ENCODE measurements at regions not wholly inside any gene's neighbourhood (a gene's known extent, or its start where the extent isn't known, plus 50 kb on each side); places are given as distances from the start of the nearest gene placed in this dataset.

- Histone ChIP-seq H3K9me3 (no peaks in the 10 kb centered on the region), H3K27me3 (no peaks in the 10 kb centered on the region), H3K4me3 (no peak overlapping the region), H3K36me3 (no peaks in the 10 kb centered on the region)
- no peak for DNase-seq
Observed at GRCh38 chr20:6644813-6645628, 122.5 kb upstream of the BMP2 start.

- no peaks in the 10 kb centered on the region for H3K36me3 ChIP-seq
Observed at GRCh38 chr20:6641012-6641411, 126.5 kb upstream of the BMP2 start.

DNA sequence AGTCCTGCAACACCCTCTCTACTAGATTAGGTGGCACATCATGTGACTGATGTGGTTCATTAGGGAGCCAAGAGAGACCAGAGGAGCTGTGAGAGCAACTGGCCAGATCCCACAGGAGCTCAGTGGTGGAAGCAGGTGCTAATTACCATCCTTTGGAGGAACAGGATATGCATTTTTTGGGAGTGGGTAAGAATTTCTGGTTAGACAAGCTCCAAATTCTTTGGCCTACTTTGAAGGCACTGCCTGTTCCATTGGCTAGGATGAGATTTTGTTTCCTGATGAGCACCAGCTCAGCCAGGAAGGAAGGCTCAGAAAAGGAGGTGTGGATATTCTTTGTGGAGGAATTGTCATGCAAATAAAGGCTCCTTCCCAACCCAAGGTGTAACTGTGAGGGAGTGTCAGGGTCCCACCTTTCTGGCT is 130.3 kb upstream of the BMP2 start:
- no peaks in the 10 kb centered on the region for H3K9me3 ChIP-seq
- no peak for DNase-seq
- H3K4me3 ChIP-seq = no peak overlapping the region
- no peaks in the 10 kb centered on the region for H3K36me3 ChIP-seq
- H3K27me3 ChIP-seq = no peaks in the 10 kb centered on the region

More at GRCh38 chr20:6641012-6641411, 126.5 kb upstream of the BMP2 start:
- Histone ChIP-seq H3K27me3 (no peaks in the 10 kb centered on the region), H3K4me3 (no peak overlapping the region), H3K9me3 (no peaks in the 10 kb centered on the region)
- DNase-seq = no peak

DNA sequence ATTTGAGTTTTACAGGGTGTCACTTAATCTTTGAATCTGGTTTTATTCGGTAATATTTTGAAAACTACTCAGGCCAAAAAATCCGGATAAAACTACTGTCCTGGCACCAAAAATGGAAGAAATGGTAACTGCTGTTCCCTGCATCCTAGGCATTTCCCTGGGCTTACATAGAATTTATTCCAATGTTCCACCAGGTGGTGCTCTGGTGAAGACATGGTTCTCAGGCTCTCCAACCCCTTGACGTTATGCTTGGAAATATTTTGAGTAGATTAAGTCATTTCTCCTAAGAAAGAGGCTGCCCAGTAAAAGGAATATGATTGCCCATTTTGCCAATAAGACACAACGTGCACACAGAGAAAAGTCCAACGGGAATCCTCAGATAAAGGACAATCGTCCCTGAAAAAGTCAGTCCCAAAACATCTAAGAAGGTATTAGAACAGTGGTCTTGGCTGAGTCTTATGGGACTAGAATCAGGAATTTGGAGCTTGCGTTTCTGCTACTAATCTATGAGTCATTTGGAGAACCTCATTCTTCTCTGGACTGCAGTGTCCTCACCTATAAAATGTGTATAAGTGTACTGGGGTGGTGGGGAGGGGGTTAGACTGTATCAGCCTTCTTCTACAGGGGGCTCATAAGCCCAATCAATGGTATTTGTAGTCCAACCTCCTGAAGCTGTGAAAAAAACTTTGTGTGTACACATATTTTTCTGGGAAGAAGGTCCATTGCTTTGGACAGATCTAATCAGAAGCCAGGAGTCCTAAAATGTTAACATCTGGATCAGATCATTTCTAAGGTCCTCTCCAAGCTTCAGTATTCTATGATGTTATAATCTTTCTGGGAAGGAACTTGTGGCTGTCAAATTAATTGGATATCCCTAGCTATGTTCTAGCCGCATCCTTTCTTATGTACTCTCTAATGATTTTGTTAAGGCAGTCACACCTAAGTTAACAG is 131.0 kb upstream of the BMP2 start:
- no peaks in the 10 kb centered on the region for H3K36me3 ChIP-seq
- peak; percentile 26 for DNase-seq
- H3K27me3 ChIP-seq = no peaks in the 10 kb centered on the region
- no peak overlapping the region for H3K4me3 ChIP-seq
- H3K9me3 ChIP-seq = no peaks in the 10 kb centered on the region

DNA sequence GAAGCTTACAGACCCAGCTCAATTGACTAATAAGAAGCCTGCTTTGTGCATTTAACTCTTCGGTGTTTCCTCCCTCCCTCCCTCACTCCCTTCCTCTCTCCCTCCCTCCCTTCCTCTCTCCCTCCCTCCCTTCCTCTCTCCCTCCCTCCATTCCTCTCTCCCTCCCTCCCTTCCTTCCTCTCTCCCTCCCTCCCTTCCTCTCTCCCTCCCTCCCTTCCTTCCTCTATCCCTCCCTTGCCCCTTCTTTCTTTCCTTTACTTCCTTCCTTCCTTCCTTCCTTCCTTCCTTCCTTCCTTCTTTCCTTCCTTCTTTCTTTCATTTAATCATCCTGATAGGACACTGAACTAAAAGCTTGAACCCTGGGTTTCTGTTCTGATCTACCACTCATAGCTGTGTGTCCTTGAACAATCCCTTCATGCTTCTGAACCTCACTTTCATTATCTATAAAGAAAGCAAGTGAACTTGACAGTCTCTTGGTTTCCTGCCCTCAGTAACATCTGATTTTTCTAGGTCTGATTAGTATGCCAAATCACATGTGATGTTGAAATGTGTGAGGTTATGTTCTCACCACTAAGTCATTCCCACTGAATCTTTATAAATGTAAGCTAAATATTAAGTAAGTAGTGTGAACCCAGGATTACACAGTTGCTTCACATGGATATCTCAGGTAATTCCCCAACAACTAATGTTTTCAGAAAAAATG is 132.3 kb upstream of the BMP2 start:
- no peak for DNase-seq
- H3K4me3 ChIP-seq = no peak overlapping the region
- H3K27me3 ChIP-seq = no peaks in the 10 kb centered on the region
- H3K36me3 ChIP-seq = no peaks in the 10 kb centered on the region
- no peaks in the 10 kb centered on the region for H3K9me3 ChIP-seq

GRCh38 chr20:6632187-6632586 is 135.3 kb upstream of the BMP2 start:
- H3K9me3 ChIP-seq = no peaks in the 10 kb centered on the region
- no peak for DNase-seq

DNA sequence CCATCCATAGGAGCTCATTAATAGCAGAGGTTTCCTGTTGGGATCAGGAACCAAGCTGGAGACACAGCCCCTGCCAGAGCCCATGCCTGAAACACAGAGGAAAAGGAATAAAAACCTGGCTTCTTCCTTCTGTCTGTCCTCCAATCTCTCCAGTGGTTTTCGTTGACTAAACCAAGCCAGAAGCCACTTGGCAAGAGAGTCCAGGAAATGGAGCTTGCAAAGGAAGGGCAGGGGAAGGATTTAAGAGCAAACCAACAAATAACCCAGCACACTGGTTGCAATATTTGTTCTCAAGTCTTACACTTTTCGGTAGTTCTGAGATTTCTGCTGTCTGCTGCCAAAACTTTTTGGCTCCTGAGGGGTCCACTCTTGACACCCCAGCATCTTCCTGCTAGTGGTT is 137.0 kb upstream of the BMP2 start:
- H3K9me3 ChIP-seq = no peaks in the 10 kb centered on the region
- H3K36me3 ChIP-seq = no peaks in the 10 kb centered on the region
- no peak overlapping the region for H3K4me3 ChIP-seq
- DNase-seq = peak; percentile 36
- 0 out of 2 replicates have a peak, but pooled peaks cover 2% of the 10 kb centered on the region for H3K27me3 ChIP-seq

More at GRCh38 chr20:6632187-6632586, 135.3 kb upstream of the BMP2 start:
- Histone ChIP-seq H3K36me3 (no peaks in the 10 kb centered on the region), H3K4me3 (no peak overlapping the region), H3K27me3 (0 out of 2 replicates have a peak, but pooled peaks cover 2% of the 10 kb centered on the region)

- no peaks in the 10 kb centered on the region for H3K36me3 ChIP-seq
- no peak for DNase-seq
- H3K9me3 ChIP-seq = no peaks in the 10 kb centered on the region
Observed at GRCh38 chr20:6629564-6629963, 137.9 kb upstream of the BMP2 start.

GRCh38 chr20:6626805-6627204 is 140.7 kb upstream of the BMP2 start:
- Histone ChIP-seq H3K9me3 (no peaks in the 10 kb centered on the region), H3K4me3 (no peak overlapping the region), H3K27me3 (0 out of 2 replicates have a peak, but pooled peaks cover 2% of the 10 kb centered on the region), H3K36me3 (no peaks in the 10 kb centered on the region)
- no peak for DNase-seq

More at GRCh38 chr20:6629564-6629963, 137.9 kb upstream of the BMP2 start:
- H3K4me3 ChIP-seq = no peak overlapping the region
- 0 out of 2 replicates have a peak, but pooled peaks cover 2% of the 10 kb centered on the region for H3K27me3 ChIP-seq

GRCh38 chr20:6623989-6624388 is 143.5 kb upstream of the BMP2 start:
- no peaks in the 10 kb centered on the region for H3K9me3 ChIP-seq
- no peak overlapping the region for H3K4me3 ChIP-seq
- DNase-seq = no peak
- 0 out of 2 replicates have a peak, but pooled peaks cover 2% of the 10 kb centered on the region for H3K27me3 ChIP-seq
- no peaks in the 10 kb centered on the region for H3K36me3 ChIP-seq

DNA sequence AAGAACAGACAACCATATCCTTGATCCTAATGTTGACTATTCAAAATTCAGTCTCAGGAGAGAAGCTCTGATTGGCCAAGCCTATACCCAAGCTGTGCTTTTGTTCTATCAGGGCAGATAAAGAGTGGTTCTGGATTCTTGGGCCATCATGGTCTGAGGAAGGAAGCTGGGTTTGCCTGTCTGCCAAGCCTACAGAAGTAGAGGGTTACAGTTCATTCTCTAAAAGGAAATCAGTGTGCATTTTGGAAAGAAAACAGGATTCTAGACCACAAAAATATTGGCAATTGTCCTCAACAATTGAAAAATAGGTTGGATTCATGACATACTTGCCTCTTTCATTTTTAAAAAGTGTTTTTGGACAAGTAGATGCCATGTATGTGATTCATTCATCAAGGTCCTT is 145.4 kb upstream of the BMP2 start:
- no peaks in the 10 kb centered on the region for H3K36me3 ChIP-seq

GRCh38 chr20:6618051-6618450 is 149.4 kb upstream of the BMP2 start:
- Histone ChIP-seq H3K4me3 (no peak overlapping the region), H3K36me3 (no peaks in the 10 kb centered on the region), H3K27me3 (no peaks in the 10 kb centered on the region), H3K9me3 (no peaks in the 10 kb centered on the region)
- DNase-seq = no peak

More for the DNA sequence above, 145.4 kb upstream of the BMP2 start:
- no peak for DNase-seq
- Histone ChIP-seq H3K9me3 (no peaks in the 10 kb centered on the region), H3K4me3 (no peak overlapping the region), H3K27me3 (no peaks in the 10 kb centered on the region)

DNA sequence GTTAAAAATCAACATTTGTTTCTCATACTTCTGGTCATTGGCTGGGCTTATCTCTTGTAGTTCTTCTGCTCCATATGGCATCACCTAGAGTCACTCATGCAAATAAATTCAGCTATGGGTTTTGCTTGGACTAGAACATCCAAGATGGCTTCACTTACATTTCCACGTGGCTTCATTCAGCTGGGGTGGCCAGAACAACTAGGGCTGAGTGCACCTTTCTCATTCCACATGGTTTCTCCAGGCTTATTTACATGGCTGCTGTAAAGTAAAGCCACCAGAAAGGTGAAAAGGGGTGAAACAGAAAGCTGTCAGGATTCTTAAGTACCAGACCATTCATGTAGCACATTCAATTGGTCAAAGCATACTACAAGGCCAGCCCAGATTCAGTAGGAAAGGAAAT is 151.1 kb upstream of the BMP2 start:
- no peak overlapping the region for H3K4me3 ChIP-seq

GRCh38 chr20:6614836-6615235 is 152.7 kb upstream of the BMP2 start:
- no peaks in the 10 kb centered on the region for H3K36me3 ChIP-seq
- H3K4me3 ChIP-seq = no peak overlapping the region
- H3K27me3 ChIP-seq = no peaks in the 10 kb centered on the region
- DNase-seq = no peak
- no peaks in the 10 kb centered on the region for H3K9me3 ChIP-seq

More for the DNA sequence above, 151.1 kb upstream of the BMP2 start:
- no peak for DNase-seq
- Histone ChIP-seq H3K27me3 (no peaks in the 10 kb centered on the region), H3K36me3 (no peaks in the 10 kb centered on the region), H3K9me3 (no peaks in the 10 kb centered on the region)

GRCh38 chr20:6613280-6613861 is 154.1 kb upstream of the BMP2 start:
- Histone ChIP-seq H3K4me3 (no peak overlapping the region), H3K36me3 (no peaks in the 10 kb centered on the region), H3K27me3 (no peaks in the 10 kb centered on the region), H3K9me3 (no peaks in the 10 kb centered on the region)
- no peak for DNase-seq

DNA sequence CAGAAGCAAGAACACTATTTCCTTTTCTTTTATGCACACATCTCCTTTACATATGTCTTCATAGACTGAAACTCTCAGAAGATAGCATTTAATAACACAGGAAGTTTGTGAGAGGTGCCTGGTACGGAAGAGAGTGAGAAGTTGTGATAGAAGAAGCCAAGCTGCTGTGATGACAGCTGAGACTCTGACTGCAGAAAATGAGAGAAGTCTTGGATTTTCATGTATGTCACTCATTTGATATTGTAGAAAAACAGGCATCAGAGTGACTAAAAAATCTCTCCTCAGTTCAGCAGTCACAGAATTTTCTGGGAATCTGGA is 154.9 kb upstream of the BMP2 start:
- H3K27me3 ChIP-seq = no peaks in the 10 kb centered on the region
- no peaks in the 10 kb centered on the region for H3K36me3 ChIP-seq
- no peak for DNase-seq
- no peak overlapping the region for H3K4me3 ChIP-seq
- no peaks in the 10 kb centered on the region for H3K9me3 ChIP-seq
